ENCODE measurements at regions not wholly inside any gene's neighbourhood (a gene's known extent, or its start where the extent isn't known, plus 50 kb on each side); places are given as distances from the start of the nearest gene placed in this dataset.

- TF ChIP-seq EZH2phosphoT487 (IDR thresholded peaks at IDR 0.05; ENCODE audit: insufficient read depth, low read depth) (no peak), EZH2 (IDR thresholded peaks at IDR 0.05; ENCODE audit: insufficient read depth, poor library complexity, severe bottlenecking) (no peak)
These were observed 1603.4 kb downstream of the MAT2B start for GRCh38 chr5:165108809-165109208.
